ENCODE measurements at regions not wholly inside any gene's neighbourhood (a gene's known extent, or its start where the extent isn't known, plus 50 kb on each side); places are given as distances from the start of the nearest gene placed in this dataset.
A peak's percentile ranks its signal among the peaks of the same experiment; 100 is the strongest.
"Not testable (repeated sequence)": the region's sequence is repeated elsewhere in the genome, so short reads cannot be mapped to it uniquely, and the experiment has no call there.

- DNase-seq (ENCODE audit: low read depth), result no peak
Measured at GRCh38 chr5:163695830-163696578, 190.6 kb downstream of the MAT2B start.

DNA sequence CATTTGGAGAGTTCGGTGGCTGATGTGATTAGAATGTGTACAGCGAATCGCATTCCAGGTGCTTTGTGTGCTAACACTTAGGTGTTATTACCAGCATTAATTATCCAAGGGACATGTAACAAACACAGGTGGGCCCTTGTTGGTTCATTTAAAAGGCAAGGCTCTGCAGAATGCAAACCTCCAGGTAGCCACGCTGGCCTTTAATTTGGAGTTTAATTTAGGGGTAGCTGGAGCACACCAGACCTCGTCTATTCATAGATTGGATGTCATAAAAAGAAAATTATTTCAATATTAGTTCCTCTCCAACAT lies 191.1 kb downstream of the MAT2B start:
- no peak for DNase-seq (ENCODE audit: low read depth)

- no peak for DNase-seq (ENCODE audit: low read depth)
Measured at GRCh38 chr5:163706053-163706771, 200.8 kb downstream of the MAT2B start.

- DNase-seq (ENCODE audit: low read depth), result no peak
Measured at GRCh38 chr5:163712011-163712410, 206.6 kb downstream of the MAT2B start.

GRCh38 chr5:163718272-163718671 lies 212.9 kb downstream of the MAT2B start:
- DNase-seq (ENCODE audit: low read depth), result no peak

GRCh38 chr5:163724305-163724704 lies 218.9 kb downstream of the MAT2B start:
- DNase-seq (ENCODE audit: low read depth), result no peak

GRCh38 chr5:163727028-163727427 lies 221.6 kb downstream of the MAT2B start:
- DNase-seq (ENCODE audit: low read depth), result no peak

- DNase-seq (ENCODE audit: low read depth), result no peak
Measured at GRCh38 chr5:163730206-163730756, 224.9 kb downstream of the MAT2B start.

DNA sequence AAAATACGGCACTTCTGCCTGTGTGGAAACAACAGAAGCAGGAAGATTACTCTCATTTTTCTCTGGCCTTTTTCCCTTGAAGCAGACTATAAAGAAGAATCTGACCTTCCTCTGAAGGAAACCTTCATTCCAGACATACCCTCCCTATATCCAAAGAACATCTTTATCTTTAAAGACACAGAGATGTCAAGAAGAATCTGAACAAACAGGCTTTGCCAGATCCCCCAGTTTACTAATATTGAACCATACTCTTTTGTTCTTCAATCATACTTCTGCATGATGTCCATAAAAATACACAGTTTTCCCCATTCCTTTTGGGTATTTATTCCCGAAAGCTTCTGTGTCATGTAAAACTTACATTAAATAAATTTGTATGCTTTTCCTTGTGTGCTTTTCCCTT lies 225.8 kb downstream of the MAT2B start:
- DNase-seq (ENCODE audit: low read depth), result no peak

DNA sequence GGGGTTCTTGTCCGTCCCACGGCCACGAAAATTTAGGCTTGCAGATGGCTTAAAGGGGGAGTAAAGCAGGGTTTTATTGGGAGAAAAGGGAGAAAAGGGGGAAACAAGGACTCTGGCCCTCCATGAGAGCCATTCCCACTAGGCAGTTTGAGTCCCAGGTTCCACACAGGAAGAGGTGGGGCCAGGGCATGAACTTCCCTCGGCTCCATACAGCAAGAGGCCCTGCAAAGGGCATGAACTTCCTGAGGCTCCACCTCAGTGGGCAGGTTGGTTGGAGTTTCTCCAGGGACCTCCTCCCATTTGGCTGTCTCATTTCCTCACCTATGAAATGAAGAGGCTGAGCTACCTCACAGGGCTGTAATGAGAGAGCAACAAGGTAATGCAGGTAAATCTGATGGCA lies 229.7 kb downstream of the MAT2B start:
- no peak for DNase-seq (ENCODE audit: low read depth)

- DNase-seq (ENCODE audit: low read depth), result no peak
Measured at GRCh38 chr5:163747586-163747985, 242.2 kb downstream of the MAT2B start.

- no peak for DNase-seq (ENCODE audit: low read depth)
Measured at GRCh38 chr5:163748934-163749333, 243.5 kb downstream of the MAT2B start.

GRCh38 chr5:163750415-163750814 lies 245.0 kb downstream of the MAT2B start:
- not testable (repeated sequence) for DNase-seq (ENCODE audit: low read depth)

GRCh38 chr5:163755505-163755904 lies 250.1 kb downstream of the MAT2B start:
- DNase-seq (ENCODE audit: low read depth), result no peak

- DNase-seq (ENCODE audit: low read depth), result no peak
Measured at GRCh38 chr5:163756170-163756569, 250.8 kb downstream of the MAT2B start.

GRCh38 chr5:163757344-163757743 lies 251.9 kb downstream of the MAT2B start:
- no peak for DNase-seq (ENCODE audit: low read depth)

GRCh38 chr5:163758283-163758711 lies 252.9 kb downstream of the MAT2B start:
- no peak for DNase-seq (ENCODE audit: low read depth)

- DNase-seq (ENCODE audit: low read depth), result no peak
Measured at GRCh38 chr5:163759000-163759704, 253.7 kb downstream of the MAT2B start.

- DNase-seq (ENCODE audit: low read depth), result peak; percentile 2
Measured at GRCh38 chr5:163760498-163760897, 255.1 kb downstream of the MAT2B start.

DNA sequence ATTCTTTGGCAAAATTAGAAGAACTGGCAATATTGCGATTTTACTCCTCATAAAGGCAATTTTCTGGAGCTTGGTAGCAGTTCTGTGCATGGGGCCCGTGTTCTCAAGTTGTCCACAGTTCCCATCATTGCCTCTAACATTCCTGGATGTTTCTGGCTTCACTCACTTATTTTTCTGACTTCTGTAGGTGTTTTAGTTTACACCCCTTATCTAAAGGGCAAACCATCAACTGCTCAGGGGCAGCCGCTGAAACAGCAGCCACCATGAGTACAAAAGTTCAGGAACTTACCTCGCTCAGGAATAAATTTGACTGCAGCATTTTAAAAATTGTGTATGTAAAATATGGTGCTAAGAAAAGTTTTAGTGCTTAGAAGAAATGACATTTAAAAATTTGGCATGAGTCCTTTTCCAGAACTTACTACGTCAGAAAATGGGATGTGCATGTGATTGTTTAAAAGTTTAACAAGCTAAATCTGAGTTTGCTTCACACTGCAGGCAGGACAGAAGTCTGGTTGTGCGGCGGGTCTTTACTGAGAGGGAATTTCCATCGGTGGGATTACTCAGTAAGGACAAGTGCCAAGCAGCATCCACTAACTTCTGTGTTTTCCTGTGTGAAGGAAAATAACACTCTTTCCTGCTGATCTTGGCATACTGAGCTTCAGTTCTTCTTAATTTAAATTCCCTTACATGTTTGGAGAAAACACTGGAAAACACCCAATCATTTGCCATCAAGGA lies 261.7 kb downstream of the MAT2B start:
- DNase-seq (ENCODE audit: low read depth), result no peak

- no peak for DNase-seq (ENCODE audit: low read depth)
Measured at GRCh38 chr5:163770625-163771024, 265.2 kb downstream of the MAT2B start.

- no peak for DNase-seq (ENCODE audit: low read depth)
Measured at GRCh38 chr5:163772241-163772640, 266.8 kb downstream of the MAT2B start.
